ENCODE measurements at regions not wholly inside any gene's neighbourhood (a gene's known extent, or its start where the extent isn't known, plus 50 kb on each side); places are given as distances from the start of the nearest gene placed in this dataset.

DNA sequence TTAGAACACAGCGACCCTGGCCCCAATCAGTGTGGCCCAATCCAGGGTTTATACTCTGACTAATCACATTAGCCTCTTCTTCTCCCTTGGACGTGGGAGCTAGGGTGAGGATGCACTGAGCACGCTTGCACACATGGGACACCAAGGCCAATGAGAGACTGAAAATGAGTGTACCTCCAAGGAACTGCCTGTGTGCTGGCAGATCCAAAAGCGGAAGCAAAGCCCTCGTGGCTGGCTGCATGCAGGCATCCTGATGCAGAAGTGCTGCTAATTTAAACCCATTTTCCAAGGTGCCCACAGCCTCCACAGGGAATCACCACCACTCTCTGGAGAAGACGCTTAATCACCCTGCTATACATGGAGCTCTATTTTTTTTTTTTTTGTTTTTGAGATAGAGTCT is 375.3 kb upstream of the XYLT1 start:
- TF ChIP-seq POLR2A (IDR thresholded peaks at IDR 0.05; ENCODE audit: low read depth): no peak
- no peak for DNase-seq (ENCODE audit: extremely low spot score)
- intact Hi-C loops (cut with DNase I): no loop called here
- Histone ChIP-seq H3K27ac (replicated peaks in 1 of 4) (no peak overlapping the region), H3K4me3 (no peak overlapping the region), H3K4me1 (no peaks in the 10 kb centered on the region), H3K36me3 (no peaks in the 10 kb centered on the region), H3K9me3 (no peaks in the 10 kb centered on the region), H3K27me3 (peaks cover 0 to 6% (median 0%) of the 10 kb centered on the region in 4 donors)
- 87% methylated on average over 6 of the region's 6 CpGs for WGBS

DNA sequence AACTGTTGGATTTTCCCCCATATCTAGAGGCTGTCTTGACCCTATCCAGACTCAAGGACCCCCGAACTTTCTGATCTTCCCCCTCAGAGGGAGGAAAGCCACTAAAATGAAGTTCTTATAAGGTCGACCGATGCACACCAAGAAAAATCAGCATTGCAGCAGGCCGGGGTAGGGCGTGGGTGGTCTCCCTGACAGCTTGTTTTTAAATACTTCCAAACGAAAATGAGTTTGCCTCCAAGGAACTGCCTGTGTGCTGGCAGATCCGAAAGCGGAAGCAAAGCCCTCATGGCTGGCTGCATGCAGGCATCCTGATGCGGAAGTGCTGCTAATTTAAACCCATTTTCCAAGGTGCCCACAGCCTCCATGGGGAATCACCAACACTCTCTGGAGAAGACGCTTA is 374.3 kb upstream of the XYLT1 start:
- 60% methylated on average over 10 of the region's 10 CpGs for WGBS
- intact Hi-C loops (cut with DNase I): no loop called here
- H3K27me3 ChIP-seq: peaks cover 0 to 6% (median 0%) of the 10 kb centered on the region in 4 donors

DNA sequence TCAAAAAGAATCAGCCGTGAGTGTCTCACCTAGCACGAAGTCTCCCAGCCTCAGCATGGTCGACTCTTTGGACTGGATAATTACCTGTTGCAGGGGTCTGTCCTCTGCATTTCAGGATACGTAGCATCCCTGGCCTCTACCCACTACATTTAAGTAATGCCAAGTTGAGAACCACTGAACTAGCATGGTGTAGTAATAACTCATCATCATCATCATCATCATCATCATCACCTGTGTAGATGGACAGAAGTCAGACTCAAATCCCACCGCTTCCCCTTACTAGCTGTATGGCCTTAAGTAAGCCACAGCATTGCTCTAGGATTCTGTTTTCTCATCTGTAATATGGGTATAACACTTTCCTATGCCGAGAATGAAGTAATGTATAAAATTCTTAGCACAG is 373.1 kb upstream of the XYLT1 start:
- Histone ChIP-seq H3K27me3 (peaks cover 0 to 6% (median 0%) of the 10 kb centered on the region in 4 donors), H3K27ac (replicated peaks in 1 of 4) (no peak overlapping the region), H3K9me3 (no peaks in the 10 kb centered on the region), H3K4me1 (no peaks in the 10 kb centered on the region), H3K4me3 (no peak overlapping the region), H3K36me3 (no peaks in the 10 kb centered on the region)
- DNase-seq (ENCODE audit: extremely low spot score): no peak
- TF ChIP-seq POLR2AphosphoS5 (IDR thresholded peaks at IDR 0.05) (no peak), POLR2A (IDR thresholded peaks at IDR 0.05; ENCODE audit: low read depth) (no peak)
- intact Hi-C loops (cut with DNase I): no loop called here
- 86% methylated on average over 6 of the region's 6 CpGs for WGBS

More for the DNA sequence above, 374.3 kb upstream of the XYLT1 start:
- H3K27ac ChIP-seq (replicated peaks in 1 of 4): no peak overlapping the region
- H3K4me1 ChIP-seq: no peaks in the 10 kb centered on the region
- no peak overlapping the region for H3K4me3 ChIP-seq
- no peaks in the 10 kb centered on the region for H3K9me3 ChIP-seq
- TF ChIP-seq EP300 (IDR thresholded peaks at IDR 0.05): no peak
- TF ChIP-seq POLR2A (IDR thresholded peaks at IDR 0.05; ENCODE audit: low read depth): no peak
- TF ChIP-seq, protein P1, sequence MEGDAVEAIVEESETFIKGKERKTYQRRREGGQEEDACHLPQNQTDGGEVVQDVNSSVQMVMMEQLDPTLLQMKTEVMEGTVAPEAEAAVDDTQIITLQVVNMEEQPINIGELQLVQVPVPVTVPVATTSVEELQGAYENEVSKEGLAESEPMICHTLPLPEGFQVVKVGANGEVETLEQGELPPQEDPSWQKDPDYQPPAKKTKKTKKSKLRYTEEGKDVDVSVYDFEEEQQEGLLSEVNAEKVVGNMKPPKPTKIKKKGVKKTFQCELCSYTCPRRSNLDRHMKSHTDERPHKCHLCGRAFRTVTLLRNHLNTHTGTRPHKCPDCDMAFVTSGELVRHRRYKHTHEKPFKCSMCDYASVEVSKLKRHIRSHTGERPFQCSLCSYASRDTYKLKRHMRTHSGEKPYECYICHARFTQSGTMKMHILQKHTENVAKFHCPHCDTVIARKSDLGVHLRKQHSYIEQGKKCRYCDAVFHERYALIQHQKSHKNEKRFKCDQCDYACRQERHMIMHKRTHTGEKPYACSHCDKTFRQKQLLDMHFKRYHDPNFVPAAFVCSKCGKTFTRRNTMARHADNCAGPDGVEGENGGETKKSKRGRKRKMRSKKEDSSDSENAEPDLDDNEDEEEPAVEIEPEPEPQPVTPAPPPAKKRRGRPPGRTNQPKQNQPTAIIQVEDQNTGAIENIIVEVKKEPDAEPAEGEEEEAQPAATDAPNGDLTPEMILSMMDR (IDR thresholded peaks at IDR 0.05): no peak
- TF ChIP-seq POLR2AphosphoS5 (IDR thresholded peaks at IDR 0.05): no peak
- no peaks in the 10 kb centered on the region for H3K36me3 ChIP-seq
- no peak for DNase-seq (ENCODE audit: extremely low spot score)

DNA sequence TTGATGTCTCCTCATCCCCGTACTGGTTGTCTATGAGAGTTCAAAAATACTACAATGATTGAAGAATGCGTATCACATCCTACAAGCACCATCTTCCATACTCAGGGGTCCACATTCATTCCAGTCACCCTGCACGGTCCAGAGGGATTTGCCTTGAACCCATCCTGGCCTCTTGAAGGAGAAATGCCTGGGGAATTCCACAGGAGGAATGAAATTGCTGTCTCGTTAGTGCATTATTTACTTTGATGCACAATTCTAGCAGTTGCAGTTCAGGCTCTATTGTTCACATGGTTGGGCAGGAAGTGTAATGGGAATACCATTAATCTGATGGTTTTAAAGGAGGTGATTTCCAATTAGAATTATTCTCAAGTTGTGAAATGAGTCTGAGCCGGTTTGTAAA is 369.1 kb upstream of the XYLT1 start:
- no peaks in the 10 kb centered on the region for H3K27me3 ChIP-seq
- H3K4me3 ChIP-seq: no peak overlapping the region
- DNase-seq (ENCODE audit: extremely low spot score): no peak
- intact Hi-C loops (cut with DNase I): no loop called here
- TF ChIP-seq, protein P1 (IDR thresholded peaks at IDR 0.05): no peak
- TF ChIP-seq EP300 (IDR thresholded peaks at IDR 0.05): no peak
- no peaks in the 10 kb centered on the region for H3K4me1 ChIP-seq
- no peaks in the 10 kb centered on the region for H3K9me3 ChIP-seq
- WGBS: 76% methylated on average over 5 of the region's 5 CpGs
- H3K36me3 ChIP-seq: no peaks in the 10 kb centered on the region
- no peak overlapping the region for H3K27ac ChIP-seq (replicated peaks in 1 of 4)

DNA sequence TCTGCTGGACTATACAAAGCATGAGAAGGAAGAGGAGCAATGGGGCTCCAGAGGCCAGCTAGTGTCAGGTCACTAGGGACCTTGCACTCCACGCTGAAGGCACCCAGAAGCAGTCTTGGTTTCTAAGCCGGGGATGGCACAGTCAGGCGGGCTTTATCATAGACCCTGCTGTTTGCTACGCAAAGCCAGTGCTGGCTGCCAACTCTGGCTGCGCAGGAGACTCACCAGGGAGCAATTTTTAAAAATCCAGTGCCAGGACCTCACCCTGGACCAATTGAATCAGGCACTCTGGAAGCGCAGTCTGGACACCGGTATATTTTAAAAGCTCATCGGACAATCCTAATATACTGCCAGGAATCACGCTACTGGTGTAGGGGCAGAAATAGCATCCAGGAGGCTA is 368.5 kb upstream of the XYLT1 start:
- Histone ChIP-seq H3K27ac (replicated peaks in 1 of 4) (no peak overlapping the region), H3K9me3 (no peaks in the 10 kb centered on the region), H3K27me3 (no peaks in the 10 kb centered on the region), H3K4me1 (no peaks in the 10 kb centered on the region), H3K36me3 (no peaks in the 10 kb centered on the region), H3K4me3 (no peak overlapping the region)
- intact Hi-C loops (cut with DNase I): no loop called here
- DNase-seq (ENCODE audit: extremely low spot score): no peak
- WGBS: 85% methylated on average over 9 of the region's 9 CpGs
- TF ChIP-seq POLR2A (IDR thresholded peaks at IDR 0.05; ENCODE audit: low read depth): no peak
- no peak for TF ChIP-seq EP300 (IDR thresholded peaks at IDR 0.05)
- TF ChIP-seq POLR2AphosphoS5 (IDR thresholded peaks at IDR 0.05): no peak
- TF ChIP-seq, protein P1 (IDR thresholded peaks at IDR 0.05): no peak

DNA sequence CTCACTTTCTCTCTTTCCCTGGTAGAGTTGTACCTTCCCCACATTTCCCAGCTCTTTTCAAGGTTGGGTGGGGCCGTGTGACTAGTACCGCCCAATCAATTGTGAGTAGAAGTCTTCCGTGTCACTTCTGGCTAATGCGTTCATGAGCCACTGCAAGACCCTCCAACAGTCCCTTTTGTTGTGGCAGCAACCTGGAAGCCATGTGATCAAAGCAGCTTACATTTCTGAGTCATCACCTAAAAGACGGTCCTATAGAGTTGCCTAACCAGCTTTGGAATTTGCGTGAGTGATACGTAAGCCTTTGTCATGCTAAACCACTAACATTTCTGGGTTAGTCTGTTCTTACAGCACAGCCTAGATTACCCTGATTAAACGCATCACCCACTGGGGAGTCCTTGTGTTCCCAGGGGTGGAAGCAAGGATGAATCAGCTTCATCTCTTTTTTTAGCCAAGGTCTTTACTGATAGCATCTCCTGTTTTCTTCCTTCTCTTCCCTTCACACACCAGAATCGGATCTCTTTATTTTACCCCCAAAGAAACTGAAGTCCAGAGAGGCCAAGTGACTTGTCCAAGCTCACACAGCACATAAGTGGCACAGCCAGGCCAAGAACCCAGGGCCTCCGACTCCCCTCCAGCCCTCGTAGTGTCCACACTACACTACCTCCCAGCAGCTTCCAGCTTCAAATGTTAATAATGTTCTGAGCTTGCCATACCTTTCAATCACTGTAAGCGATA is 366.3 kb upstream of the XYLT1 start:
- Histone ChIP-seq H3K4me3 (no peak overlapping the region), H3K27ac (replicated peaks in 1 of 4) (no peak overlapping the region), H3K9me3 (no peaks in the 10 kb centered on the region), H3K36me3 (no peaks in the 10 kb centered on the region), H3K4me1 (no peaks in the 10 kb centered on the region), H3K27me3 (no peaks in the 10 kb centered on the region)
- DNase-seq (ENCODE audit: extremely low spot score): no peak
- intact Hi-C loops (cut with DNase I): no loop called here
- WGBS: 75% methylated on average over 12 of the region's 12 CpGs
- no peak for TF ChIP-seq POLR2A (IDR thresholded peaks at IDR 0.05; ENCODE audit: low read depth)
- no peak for TF ChIP-seq EP300 (IDR thresholded peaks at IDR 0.05)
- TF ChIP-seq POLR2AphosphoS5 (IDR thresholded peaks at IDR 0.05): no peak
- TF ChIP-seq, protein P1 (IDR thresholded peaks at IDR 0.05): no peak
